TTC549 (cell line): ENCODE measurements at regions not wholly inside any gene's neighbourhood (a gene's known extent, or its start where the extent isn't known, plus 50 kb on each side); places are given as distances from the start of the nearest gene placed in this dataset.

Source experiments
- FAIRE-seq: peaks from 2 replicates; lab custom pipeline; 2012; peaks lifted over from hg19 to GRCh38; lab: Jason Lieb, UNC

DNA sequence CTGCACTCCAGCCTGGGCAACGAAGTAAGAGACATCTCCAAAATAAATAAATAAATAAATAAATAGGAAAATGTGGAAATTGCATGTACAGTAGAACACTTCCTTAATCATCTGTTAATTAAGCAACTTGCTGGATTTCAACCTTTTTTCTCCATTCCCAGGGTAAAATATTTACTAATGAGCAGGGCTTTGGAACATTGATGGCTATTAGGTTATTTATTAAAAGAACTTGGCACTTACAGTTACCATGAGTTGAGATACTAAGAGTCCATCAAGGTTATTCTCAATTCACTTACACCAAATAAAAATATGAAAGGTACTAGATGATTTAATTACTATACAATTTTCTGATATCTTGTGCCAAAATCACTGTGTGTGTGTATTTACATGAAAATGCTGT is 607.1 kb downstream of the PCDH18 start:
- no peak for FAIRE-seq

DNA sequence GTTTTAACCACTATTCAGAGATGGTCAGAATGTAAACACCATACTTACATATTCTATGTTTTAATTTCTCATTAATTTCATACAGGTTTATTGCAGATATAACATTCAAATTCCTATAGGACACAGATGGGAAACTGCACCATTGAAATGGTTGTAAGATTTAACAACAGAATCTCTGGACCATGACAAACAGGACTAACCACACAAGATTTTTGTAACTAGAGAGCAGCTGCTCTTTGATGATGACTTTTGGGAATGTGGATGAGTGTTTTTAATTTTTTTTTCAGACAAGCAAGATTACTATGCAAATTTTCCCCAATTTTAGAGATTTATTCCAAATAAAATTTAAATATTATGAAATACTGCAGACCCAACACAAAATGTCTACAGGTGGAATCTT is 610.2 kb downstream of the PCDH18 start:
- FAIRE-seq: no peak

DNA sequence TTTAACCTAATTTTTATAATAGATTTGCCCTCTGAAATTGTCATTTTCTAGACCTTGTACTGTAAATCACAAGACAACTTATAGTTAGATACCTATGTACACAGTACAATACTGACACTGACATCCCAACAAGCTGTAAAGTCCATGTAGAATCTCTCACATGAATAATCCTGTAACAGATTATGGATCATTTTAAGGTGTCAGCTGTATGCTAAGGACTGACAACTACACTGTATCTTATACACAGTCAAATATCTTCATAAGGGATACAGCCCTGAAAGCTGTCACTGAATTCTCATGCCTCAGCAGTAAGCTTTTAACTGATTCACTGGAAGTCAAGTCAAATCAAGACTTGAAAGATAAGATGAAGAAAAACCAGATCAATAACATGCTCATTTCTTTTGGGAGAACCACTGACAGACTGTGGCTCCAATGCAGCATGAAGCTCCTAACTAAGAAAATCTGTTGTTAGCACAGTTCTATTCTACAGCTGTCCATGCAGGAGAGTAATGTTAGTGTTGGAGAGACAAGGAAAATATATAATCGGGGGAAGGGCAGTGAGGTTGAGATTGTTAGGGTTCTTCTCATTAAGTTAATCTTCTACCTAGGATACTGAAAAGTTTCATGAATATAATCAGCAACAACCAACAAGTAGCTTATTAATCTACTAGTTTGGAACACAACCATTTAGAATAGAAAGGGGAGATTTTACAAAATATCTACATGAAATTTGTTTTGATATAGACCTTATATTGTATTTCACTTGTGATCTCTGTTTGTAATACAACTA is 612.0 kb downstream of the PCDH18 start:
- no peak for FAIRE-seq

DNA sequence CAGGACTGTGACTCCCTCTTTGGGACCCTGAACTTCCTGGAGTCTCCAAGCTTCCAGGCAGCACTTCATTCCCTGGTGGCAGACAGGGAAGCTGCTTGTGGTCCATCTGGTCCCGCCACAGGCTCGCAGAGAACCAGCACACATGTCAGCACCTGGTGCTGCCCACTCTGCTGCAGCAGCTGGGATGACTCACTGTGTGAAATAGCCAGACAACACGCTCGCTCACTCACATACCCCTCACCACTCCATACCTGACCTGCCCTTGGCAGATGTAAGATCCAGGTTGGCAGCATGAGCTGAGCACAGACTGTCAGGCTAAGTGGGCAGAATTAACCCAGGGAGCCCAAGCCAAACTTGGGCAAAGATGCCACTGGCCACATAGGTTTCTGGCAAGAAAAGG is 613.5 kb downstream of the PCDH18 start:
- no peak for FAIRE-seq

DNA sequence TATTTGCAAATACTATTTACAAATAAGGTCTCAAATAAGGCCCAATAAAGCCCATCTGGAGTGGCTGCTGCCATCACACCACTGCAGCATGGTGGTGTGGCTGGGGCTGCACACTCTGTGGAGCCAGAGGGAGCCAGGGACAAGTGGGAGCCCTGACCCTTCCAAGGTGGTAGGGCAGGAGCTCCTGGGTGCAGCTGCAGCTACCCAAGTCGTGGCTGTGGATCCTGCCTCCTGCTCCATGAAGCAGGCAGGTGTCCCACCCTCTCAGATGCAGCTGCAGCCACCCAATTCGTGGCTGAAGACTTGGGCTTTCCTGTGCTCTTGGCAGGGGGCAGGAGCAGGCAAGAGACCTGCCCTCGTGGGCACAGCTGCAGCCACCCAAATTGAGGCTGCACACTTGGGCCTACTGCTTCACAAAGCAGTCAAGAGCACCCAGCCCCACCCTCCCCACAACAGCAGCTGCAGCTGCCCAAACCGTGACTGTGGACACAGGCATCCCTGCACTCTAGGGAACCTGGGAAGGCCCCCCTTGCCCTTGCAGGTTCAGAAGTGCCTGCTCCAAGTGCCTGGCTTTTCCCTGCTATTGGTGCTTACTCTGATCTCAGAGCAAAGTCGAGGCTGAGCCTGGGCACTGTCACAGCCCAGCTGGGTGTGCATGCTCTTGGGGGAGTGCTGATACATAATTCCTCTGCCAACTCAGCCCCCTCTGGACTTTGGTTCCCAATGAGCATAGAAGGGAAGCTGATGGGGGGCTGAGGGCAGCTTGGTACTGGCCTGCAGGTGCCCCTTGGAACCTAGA is 614.8 kb downstream of the PCDH18 start:
- FAIRE-seq: no peak

DNA sequence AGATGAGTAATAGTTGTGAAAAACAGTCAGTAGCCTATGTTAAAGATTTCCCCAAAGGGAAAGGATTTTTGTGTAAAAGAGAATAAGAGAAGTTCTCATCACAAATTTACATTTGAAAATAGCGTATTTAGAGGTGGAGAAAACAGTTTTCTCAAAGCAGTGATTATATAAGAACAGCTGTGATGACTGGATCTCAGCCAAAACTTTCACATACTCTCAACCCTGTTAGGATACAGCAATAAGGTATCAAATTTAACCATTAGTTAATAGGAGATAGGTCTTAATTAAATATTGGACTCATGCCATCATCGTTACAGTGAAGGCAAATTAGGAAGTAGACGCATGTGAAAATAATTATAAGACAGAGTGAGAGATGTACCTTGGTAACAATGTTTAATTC is 622.7 kb downstream of the PCDH18 start:
- FAIRE-seq: no peak

DNA sequence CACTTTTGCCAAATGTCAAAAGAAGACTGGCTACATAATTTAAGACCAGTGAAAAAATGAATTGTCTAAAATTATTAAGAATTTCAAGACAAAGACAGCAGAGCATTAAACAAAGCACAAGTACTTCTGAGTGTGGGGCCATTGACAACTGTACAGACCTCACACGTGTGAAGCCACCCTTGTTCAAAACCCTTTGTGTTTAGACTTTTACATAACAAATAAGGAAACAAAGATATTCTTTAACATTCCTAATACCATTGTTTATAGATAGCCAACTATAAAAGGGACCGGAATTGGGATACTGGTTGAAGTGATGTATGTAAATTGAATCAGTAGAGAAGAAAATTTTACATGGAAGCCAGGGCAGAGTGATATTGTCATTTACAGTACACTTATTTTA is 624.2 kb downstream of the PCDH18 start:
- no peak for FAIRE-seq

DNA sequence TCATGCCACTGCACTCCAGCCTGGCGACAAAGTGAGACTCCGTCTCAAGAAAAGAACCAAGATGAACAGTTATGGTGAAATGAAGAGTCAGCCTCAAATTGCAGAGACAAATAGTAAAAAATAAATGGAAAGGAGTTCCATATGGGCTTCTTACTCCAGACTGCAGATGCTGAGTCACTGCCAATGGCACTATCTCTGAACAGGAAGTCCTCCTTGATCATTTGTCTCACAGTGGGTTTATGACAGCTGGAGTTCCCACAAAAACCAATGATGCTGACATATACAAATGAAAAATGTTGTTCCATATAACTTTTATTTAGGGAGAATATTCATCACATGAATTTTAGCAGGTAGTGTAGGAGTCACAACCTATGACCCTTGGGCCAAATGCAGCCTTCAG is 631.6 kb downstream of the PCDH18 start:
- no peak for FAIRE-seq

DNA sequence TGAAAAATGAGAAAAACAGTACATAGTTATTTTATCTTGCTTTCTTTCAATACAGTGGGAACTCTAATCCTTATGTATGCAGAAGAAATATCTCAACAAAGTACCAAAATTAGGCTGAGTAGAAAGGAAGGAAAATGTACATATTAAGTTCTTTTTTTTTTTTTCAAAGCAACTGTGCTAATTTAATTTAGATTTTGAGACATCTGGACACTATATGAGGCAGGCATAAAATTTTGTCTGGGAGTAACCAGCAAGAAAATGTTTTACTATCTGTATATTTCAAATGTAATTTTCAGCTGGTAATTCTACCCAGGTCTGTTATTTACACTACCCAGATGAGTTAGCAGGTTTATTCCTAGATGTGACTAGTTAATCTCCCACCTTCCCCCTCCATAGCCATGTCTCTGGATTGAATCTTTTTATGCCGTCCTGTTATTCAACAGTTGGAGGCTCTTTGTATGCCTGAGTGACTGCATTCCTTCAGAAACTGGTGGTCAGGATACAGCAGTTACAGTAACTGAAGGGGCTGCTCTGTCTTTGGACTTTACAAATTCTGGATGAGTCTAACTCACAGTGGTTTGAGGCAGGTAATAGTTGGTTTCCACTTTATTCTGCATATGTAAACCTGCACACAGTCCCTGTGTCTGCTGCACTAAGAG is 633.6 kb downstream of the PCDH18 start:
- FAIRE-seq: no peak

DNA sequence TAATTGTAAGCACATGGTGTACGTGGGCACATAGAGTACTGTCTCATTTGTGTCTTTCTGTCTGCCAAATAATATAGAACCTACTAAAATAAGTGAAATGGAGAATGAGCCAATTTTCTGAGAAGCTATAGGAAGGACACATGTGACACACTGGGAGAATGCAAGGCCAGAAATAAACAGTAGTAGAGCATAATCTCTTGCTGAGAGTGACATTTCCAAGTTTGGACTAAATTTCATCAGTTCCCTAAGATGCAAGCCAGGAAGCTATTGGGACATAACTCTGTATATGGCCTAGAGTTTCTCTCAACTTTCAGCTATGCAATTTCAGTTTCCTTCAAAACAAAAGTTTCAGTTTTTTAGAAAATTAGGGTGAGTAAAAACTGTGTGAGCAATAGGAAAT is 638.7 kb downstream of the PCDH18 start:
- FAIRE-seq: no peak

DNA sequence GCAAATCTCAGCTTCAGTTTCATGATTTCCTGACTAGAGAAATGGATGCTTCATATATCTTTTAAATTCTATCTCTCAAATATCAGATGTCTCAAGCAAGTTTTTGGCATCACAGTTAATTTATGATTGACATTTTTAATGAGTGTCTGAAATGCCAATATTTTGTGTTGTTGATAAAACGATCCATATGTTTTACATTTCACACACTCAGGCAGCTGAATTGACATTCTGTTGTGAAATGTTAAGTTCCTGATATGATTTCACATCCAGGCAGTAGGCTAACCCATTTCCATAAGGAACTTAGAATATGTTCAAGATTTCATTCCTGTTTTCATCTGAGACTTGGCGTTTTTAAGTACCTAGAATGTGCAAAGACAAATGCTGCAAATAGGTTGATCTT is 650.6 kb downstream of the PCDH18 start:
- FAIRE-seq: no peak

DNA sequence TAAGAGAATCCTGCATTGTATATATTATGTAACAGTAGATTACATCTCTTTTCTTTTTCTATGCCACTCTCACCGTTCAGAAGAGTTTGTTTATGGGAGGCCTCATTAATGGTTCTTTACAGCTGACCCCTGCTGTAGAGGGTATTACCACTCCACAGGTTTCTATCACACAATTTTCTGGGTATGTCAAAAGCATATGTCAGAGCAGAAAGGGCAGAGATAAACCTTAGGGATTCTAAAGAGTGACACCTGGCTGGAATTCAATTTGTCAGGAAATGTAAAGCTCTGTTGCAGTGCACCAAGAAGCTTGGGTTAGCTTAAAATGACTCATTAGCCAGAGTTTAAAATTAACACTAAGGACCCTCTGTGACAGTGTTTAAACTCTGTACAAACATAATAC is 658.7 kb downstream of the PCDH18 start:
- FAIRE-seq: no peak

DNA sequence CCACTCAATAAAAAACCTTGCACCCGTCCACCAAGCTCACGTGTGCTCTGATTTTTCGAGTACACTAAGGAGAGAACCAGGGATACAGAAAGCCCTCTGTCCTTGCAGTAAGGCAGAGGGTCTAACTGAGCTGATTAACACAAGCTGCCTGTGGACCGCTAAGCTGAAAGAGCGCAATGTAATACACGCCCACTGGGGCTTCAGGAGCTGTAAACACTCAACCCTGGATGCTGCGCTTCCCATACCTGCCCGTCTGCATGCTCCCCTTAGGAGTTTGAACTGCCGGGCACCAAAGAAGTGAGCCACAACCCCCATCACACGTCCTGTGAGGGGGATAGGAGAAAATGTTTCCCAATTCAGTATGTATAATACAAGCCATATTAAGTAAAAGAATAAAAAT is 664.8 kb downstream of the PCDH18 start:
- no peak for FAIRE-seq

DNA sequence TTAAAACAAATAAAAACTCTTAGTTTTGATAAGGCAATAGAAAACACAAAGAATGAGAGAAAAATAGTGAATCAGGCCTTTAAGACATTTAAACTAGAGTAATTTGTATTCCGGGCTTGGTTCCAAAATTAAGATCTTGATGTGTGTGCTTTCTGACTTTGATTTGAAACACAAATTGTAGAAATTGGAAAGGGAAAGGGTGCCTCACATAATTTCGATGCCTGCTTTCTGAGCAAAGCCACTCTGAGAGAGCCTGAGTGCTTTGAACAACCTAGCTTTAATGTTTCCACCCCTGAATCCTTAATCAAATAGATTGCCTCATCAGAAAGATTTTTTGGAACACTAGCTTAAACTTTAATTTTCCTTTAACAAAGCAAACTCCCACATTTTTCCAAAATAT is 666.8 kb downstream of the PCDH18 start:
- no peak for FAIRE-seq

DNA sequence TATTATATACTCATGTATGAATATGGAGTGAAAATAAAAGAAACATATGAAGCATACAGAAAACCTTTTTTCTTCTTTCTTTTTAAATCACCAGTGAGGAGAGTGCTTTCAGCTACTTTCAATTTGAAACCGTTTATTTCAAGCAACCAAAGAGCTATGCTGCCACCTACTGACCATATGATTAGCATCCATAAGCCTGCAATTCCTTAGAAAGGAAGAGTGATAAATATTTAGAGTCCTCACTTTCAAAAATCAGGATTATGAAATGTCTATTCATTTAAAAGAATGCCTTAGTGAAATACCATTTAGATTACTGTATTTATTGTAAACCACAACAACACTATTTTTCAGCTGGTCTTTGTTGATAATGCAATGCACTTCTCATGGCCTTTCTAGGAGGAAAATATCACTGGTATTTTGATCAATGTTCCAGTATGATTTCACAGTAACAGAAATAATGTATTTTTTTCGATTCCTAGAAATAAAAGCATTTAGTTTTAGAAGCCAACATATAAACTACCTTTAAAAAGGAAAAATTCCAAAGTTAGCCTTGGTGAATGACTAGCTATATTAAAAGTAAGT is 667.6 kb downstream of the PCDH18 start:
- peak; percentile 95 for FAIRE-seq

DNA sequence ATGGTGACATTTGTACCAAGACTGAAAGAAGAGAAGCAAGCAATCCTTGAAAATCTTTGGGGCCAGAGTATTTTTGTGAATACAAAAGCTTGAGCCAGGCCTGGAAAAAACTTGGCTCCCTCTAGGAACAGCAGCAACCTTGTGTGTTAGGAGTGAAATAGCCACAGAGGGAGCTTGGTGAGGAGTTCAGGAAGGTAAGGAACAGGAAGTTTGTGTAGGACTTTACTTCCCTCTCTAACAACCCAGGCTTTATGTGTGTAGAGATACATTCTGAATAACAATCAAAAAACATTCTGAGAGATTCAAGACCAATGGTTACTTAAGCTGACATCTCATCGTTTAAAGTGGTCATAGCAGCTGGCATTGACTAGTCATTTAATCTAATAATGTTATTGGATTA is 668.5 kb downstream of the PCDH18 start:
- no peak for FAIRE-seq

DNA sequence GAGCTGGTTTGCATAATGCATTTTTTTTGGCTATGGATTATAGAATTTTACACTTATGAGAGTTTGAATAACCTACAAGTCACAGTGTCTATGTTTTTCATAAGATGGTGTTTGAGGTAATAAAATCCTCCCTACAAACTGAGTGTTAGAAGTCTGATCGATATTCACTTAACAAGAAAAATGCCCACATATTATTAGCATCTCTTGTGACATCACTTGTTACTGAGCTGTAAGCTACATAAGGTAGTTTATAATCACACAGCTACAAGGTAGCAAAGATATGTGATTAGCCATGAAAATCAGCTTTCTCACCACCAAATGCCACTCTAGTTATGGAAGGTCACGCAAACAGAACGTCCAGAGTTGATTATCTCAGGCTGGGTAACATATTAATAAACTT is 669.6 kb downstream of the PCDH18 start:
- FAIRE-seq: no peak

DNA sequence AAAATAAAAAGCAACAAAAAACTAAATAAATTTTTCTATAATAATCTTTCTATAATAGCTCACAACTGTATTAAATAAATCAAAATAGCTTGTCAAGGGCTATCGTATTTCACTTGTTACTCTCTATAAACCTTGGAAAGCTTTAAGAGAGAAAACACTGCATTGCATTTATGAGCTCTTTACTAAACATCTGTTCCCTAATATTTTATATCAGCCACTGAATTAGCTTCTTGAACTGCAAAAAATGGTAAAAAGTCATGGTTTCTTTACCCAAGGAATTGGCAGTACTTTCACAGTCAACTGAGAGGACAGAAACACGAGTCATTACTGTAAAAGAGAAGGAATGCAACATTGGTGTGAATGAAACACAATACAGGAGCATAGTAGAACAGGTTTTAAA is 671.2 kb downstream of the PCDH18 start:
- no peak for FAIRE-seq

DNA sequence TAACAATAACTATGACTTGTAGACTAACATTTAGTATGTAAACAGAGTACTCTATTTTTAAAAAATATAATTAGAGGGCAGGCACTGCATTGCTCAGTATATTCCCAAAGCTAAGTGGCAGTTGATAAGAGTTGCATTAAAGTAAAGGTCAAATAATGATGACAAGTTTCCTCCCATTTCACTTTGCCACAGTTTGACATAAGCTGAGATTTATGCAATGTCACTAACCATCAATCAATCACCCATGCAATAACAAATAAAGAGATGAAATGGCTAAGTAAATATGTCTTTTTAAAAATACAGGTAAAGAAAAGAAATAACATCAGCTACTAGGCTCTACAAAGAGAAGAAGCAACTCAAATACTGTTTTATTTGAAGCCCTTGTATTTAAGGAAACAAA is 673.4 kb downstream of the PCDH18 start:
- FAIRE-seq: no peak

DNA sequence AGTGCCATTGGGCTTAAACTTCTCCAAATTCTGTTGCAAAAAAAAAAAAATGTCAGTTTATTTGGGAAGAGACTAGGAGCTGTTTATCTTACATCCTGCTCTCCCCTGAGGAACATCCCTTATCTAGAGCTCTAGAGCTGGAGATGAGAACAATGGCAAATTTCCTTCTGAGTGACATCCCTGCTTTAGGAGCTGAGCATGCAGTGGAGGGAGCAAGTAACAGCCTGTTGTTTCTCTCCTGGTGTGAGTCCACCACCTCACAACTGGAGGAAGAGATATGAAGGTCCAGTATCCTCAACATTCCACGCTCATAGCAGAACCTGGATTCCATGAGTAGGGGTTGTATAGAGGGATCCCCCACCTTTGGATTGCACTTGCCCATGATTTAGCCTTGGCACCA is 676.4 kb downstream of the PCDH18 start:
- no peak for FAIRE-seq

DNA sequence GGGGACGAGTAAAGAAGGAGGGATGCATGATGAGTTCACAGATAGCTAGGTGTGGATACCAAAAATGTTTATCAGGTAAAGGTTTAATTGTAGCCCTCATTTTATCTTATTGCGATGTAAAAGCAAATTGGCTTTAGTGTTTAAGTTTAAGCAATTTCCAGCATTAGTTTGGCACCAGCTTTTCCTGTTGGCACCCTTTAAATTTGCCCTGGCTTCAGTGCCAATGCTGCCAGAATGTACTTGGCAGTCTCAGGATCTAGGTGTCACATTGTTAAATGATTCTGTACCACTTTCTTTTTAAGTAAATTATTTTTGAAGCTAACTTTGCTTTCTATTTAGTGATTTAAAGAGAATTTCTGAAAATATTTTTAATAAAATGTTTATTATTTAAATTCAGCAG is 681.8 kb downstream of the PCDH18 start:
- no peak for FAIRE-seq

DNA sequence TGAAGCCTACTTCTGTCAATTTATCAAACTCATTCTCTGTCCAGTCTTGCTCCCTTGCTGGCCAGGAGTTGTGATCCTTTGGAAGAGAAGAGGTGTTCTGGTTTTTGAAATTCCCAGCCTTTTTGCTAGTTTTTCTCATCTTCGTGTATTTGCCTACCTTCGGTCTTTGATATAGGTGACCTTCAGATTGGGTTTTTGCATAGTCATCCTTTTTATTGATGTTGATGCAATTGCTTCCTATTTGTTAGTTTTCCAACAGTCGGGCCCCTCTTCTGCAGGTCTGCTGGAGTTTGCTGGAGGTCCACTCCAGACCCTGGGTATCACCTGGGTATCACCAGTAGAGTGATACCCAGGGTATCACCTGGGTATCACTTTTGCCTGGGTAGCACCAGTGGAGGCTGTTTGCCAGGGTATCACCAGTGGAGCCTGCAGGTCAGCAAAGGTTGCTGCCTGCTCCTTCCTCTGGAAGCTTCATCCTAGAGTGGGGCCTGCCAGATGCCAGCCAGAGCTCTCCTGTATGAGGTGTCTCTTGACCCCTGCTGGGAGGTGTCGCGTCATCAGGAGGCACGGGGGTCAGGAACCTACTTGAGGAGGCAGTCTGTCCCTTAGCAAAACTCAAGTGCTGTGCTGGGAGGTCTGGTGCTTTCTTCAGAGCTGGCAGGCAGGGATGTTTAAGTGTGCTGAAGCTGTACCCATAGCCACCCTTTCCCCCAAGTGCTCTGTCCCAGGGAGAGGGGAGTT is 684.2 kb downstream of the PCDH18 start:
- no peak for FAIRE-seq
